Spleen (tissue), 7 donors: ENCODE measurements at regions not wholly inside any gene's neighbourhood (a gene's known extent, or its start where the extent isn't known, plus 50 kb on each side); places are given as distances from the start of the nearest gene placed in this dataset.

Source experiments
- CTCF ChIP-seq, 11 experiments: fragments of 200-600 bp in 7 of 11; fragments of 450-650 bp in 4 of 11; sonication (generic) in 4 of 11; IDR thresholded peaks in 8 of 11; conservative IDR thresholded peaks in 3 of 11; 1 replicate in 7 of 11; 2 replicates in 4 of 11; pipeline versions ENCODE4 v1.4.0 to v1.8.0; 2016 to 2021; ENCODE audit warnings: antibody characterized with exemption in 11 of 11, inconsistent platforms in 4 of 11, mild to moderate bottlenecking in 1 of 11
- POLR2A ChIP-seq, 3 donors: fragments of 450-650 bp; IDR thresholded peaks; one replicate each; pipeline ENCODE4 v1.5.1; 2017; ENCODE audit warnings: antibody characterized with exemption in 3 of 3, mild to moderate bottlenecking in 1 of 3
- donor health status: DM: no; HTN: no; CAD: no; lungs with moderate emphysema.
- donor health status: DM: no; HTN: no; CAD: no.
- donor health status: DM: no; HTN: no; CAD: no.

GRCh38 chr16:85202631-85203461 is 90.6 kb upstream of the CIBAR2 start:
- TF ChIP-seq CTCF (IDR thresholded peaks at IDR 0.05 in 8 of 11, conservative IDR thresholded peaks at IDR 0.05 in 3 of 11) (no peak), POLR2A (IDR thresholded peaks at IDR 0.05) (no peak)
